ENCODE measurements at regions not wholly inside any gene's neighbourhood (a gene's known extent, or its start where the extent isn't known, plus 50 kb on each side); places are given as distances from the start of the nearest gene placed in this dataset.
"Not testable (repeated sequence)": the region's sequence is repeated elsewhere in the genome, so short reads cannot be mapped to it uniquely, and the experiment has no call there.

GRCh38 chr13:54737211-54737610, 1708.6 kb downstream of the OLFM4 start:
- DNase-seq, result not testable (repeated sequence)

- no peak for DNase-seq
Observed at GRCh38 chr13:54742984-54743383, 1714.4 kb downstream of the OLFM4 start.

GRCh38 chr13:54744747-54745146, 1716.1 kb downstream of the OLFM4 start:
- DNase-seq, result no peak

- no peak for DNase-seq
Observed at GRCh38 chr13:54750521-54750920, 1721.9 kb downstream of the OLFM4 start.

- DNase-seq, result no peak
Observed at GRCh38 chr13:54758795-54759194, 1730.2 kb downstream of the OLFM4 start.

GRCh38 chr13:54768214-54768613, 1739.6 kb downstream of the OLFM4 start:
- no peak for DNase-seq

- DNase-seq, result no peak
Observed at GRCh38 chr13:54775501-54776191, 1747.0 kb downstream of the OLFM4 start.

GRCh38 chr13:54787754-54788153, 1759.1 kb downstream of the OLFM4 start:
- no peak for DNase-seq

- DNase-seq, result no peak
Observed at GRCh38 chr13:54799621-54800226, 1771.1 kb downstream of the OLFM4 start.

GRCh38 chr13:54802226-54802625, 1773.6 kb downstream of the OLFM4 start:
- DNase-seq, result no peak

- DNase-seq, result no peak
Observed at GRCh38 chr13:54805743-54806142, 1777.1 kb downstream of the OLFM4 start.

- DNase-seq, result not testable (repeated sequence)
Observed at GRCh38 chr13:54821938-54822470, 1793.4 kb downstream of the OLFM4 start.

GRCh38 chr13:54829391-54830068, 1800.9 kb downstream of the OLFM4 start:
- not testable (repeated sequence) for DNase-seq

- DNase-seq, result no peak
Observed at GRCh38 chr13:54836273-54836672, 1807.7 kb downstream of the OLFM4 start.

- no peak for DNase-seq
Observed at GRCh38 chr13:54841682-54842081, 1813.1 kb downstream of the OLFM4 start.

- DNase-seq, result no peak
Observed at GRCh38 chr13:54845351-54845965, 1816.8 kb downstream of the OLFM4 start.

- no peak for DNase-seq
Observed at GRCh38 chr13:54852831-54853230, 1824.2 kb downstream of the OLFM4 start.

- no peak for DNase-seq
Observed at GRCh38 chr13:54859827-54860226, 1831.2 kb downstream of the OLFM4 start.

- no peak for DNase-seq
Observed at GRCh38 chr13:54875111-54875510, 1846.5 kb downstream of the OLFM4 start.

- DNase-seq, result no peak
Observed at GRCh38 chr13:54879036-54879435, 1850.4 kb downstream of the OLFM4 start.

- DNase-seq, result no peak
Observed at GRCh38 chr13:54884682-54885081, 1856.1 kb downstream of the OLFM4 start.

GRCh38 chr13:54890976-54891375, 1862.4 kb downstream of the OLFM4 start:
- no peak for DNase-seq

GRCh38 chr13:54901316-54901715, 1872.7 kb downstream of the OLFM4 start:
- DNase-seq, result no peak
